Aorta (tissue), 5 donors: ENCODE measurements at regions not wholly inside any gene's neighbourhood (a gene's known extent, or its start where the extent isn't known, plus 50 kb on each side); places are given as distances from the start of the nearest gene placed in this dataset.

Experiments
- ATAC-seq: fragments of 200-7000 bp; cut with Tn5 transposase; one replicate; pipeline ENCODE4 v1.9.1; 2022; ENCODE audit warnings: moderate library complexity; ENCODE audit not compliant: low FRiP score
- DNase-seq, 2 donors: peaks; one replicate each; pipeline ENCODE4 v3.0.0-alpha.2; 2020
- H3K27ac ChIP-seq, 2 donors: one replicate each; pipeline ENCODE4 v1.5.1; 2013; ENCODE audit warnings: low read length in 2 of 2, mild to moderate bottlenecking in 2 of 2, moderate library complexity in 2 of 2, control low read depth in 1 of 2, inconsistent platforms in 1 of 2, low read depth in 1 of 2
- H3K27me3 ChIP-seq, 2 donors: one replicate each; pipeline ENCODE4 v1.6.1; 2013; ENCODE audit warnings: control low read depth in 1 of 2, low read length in 1 of 2, mild to moderate bottlenecking in 1 of 2, moderate library complexity in 1 of 2; ENCODE audit not compliant: insufficient read depth in 2 of 2, control insufficient read depth in 1 of 2
- H3K36me3 ChIP-seq, 2 donors: one replicate each; pipeline ENCODE4 v1.6.1; 2013; ENCODE audit warnings: control low read depth in 1 of 2, low read length in 1 of 2, mild to moderate bottlenecking in 1 of 2; ENCODE audit not compliant: insufficient read depth in 2 of 2, control insufficient read depth in 1 of 2
- H3K4me1 ChIP-seq, 2 donors: one replicate each; pipeline ENCODE4 v1.6.1; 2013; ENCODE audit warnings: low read length in 2 of 2, control low read depth in 1 of 2, mild to moderate bottlenecking in 1 of 2, moderate library complexity in 1 of 2; ENCODE audit not compliant: insufficient read depth in 2 of 2, control insufficient read depth in 1 of 2
- H3K4me3 ChIP-seq, 2 donors: one replicate each; pipeline ENCODE4 v1.5.1; 2013; ENCODE audit warnings: low read length in 2 of 2, control low read depth in 1 of 2, mild to moderate bottlenecking in 1 of 2
- H3K9me3 ChIP-seq: one replicate; pipeline ENCODE4 v1.6.1; 2013; ENCODE audit warnings: mild to moderate bottlenecking, low read length; ENCODE audit not compliant: control insufficient read depth
- WGBS, 2 donors: extraction: QIAGEN DNeasy Blood & Tissue Kit; methylation state at CpG; one replicate each; pipeline ENCODE4 v1.1.7; 2013; 5-methylcytosine and 5-hydroxymethylcytosine counted together
- intact Hi-C, 2 donors: fragments of 100-400 bp; cut with DNase I; formaldehyde crosslinking; loops; one replicate each; pipeline versions ENCODE4 v1.14.2 to v1.15.0; 2022
- donor health status: healthy with polysubstance abuse.
- donor health status: Bipolar disorder and iron deficiency.
- donor health status: DM: no; HTN: no; CAD: no.
- donor health status: DM: no; HTN: no; CAD: no.
- donor health status: DM: yes; HTN: yes; CAD: no.

GRCh38 chr9:90974016-90974415, 172.4 kb downstream of the SYK start:
- DNase-seq (no peak), ATAC-seq (no peak)
- no peaks in the 10 kb centered on the region for H3K27me3 ChIP-seq
- no peak overlapping the region for H3K27ac ChIP-seq
- intact Hi-C loops, result no loop called here
- no peak overlapping the region for H3K4me3 ChIP-seq
- no peaks in the 10 kb centered on the region for H3K36me3 ChIP-seq
- no peaks in the 10 kb centered on the region for H3K9me3 ChIP-seq
- 13 to 21% methylated on average over 5 of the region's 5 CpGs for WGBS, 2 donors
- peaks cover 0 to 2% of the 10 kb centered on the region in 2 donors for H3K4me1 ChIP-seq

GRCh38 chr9:90974643-90975245, 173.1 kb downstream of the SYK start:
- no peak overlapping the region for H3K4me3 ChIP-seq
- intact Hi-C loops, result no loop called here
- no peaks in the 10 kb centered on the region for H3K9me3 ChIP-seq
- no peaks in the 10 kb centered on the region for H3K36me3 ChIP-seq
- 88 to 95% methylated on average over 9 of the region's 9 CpGs for WGBS, 2 donors
- ATAC-seq, result no peak
- no peak for DNase-seq
- no peaks in the 10 kb centered on the region for H3K27me3 ChIP-seq
- peaks cover 0 to 2% of the 10 kb centered on the region in 2 donors for H3K4me1 ChIP-seq
- H3K27ac ChIP-seq, result no peak overlapping the region

- H3K27me3 ChIP-seq, result no peaks in the 10 kb centered on the region
- H3K4me3 ChIP-seq, result no peak overlapping the region
- 89 to 90% methylated on average over 22 of the region's 22 CpGs for WGBS, 2 donors
- peaks cover 0 to 2% of the 10 kb centered on the region in 2 donors for H3K4me1 ChIP-seq
- H3K9me3 ChIP-seq, result no peaks in the 10 kb centered on the region
- H3K36me3 ChIP-seq, result no peaks in the 10 kb centered on the region
- H3K27ac ChIP-seq, result no peak overlapping the region
- DNase-seq (no peak), ATAC-seq (no peak)
- intact Hi-C loops, result no loop called here
Measured at GRCh38 chr9:90975781-90976538, 174.3 kb downstream of the SYK start.

- H3K9me3 ChIP-seq, result no peaks in the 10 kb centered on the region
- ATAC-seq, result no peak
- H3K27me3 ChIP-seq, result no peaks in the 10 kb centered on the region
- 89 to 93% methylated on average over 7 of the region's 7 CpGs for WGBS, 2 donors
- no peak for DNase-seq
- H3K4me3 ChIP-seq, result no peak overlapping the region
- no peak overlapping the region for H3K27ac ChIP-seq
- no peaks in the 10 kb centered on the region for H3K36me3 ChIP-seq
- intact Hi-C loops, result no loop called here
- peaks cover 0 to under 1% of the 10 kb centered on the region in 2 donors for H3K4me1 ChIP-seq
Measured at GRCh38 chr9:90979138-90979551, 177.5 kb downstream of the SYK start.

- WGBS, 2 donors, result 59 to 70% methylated on average over 4 of the region's 4 CpGs
- no peak for DNase-seq
- H3K4me3 ChIP-seq, result no peak overlapping the region
- H3K27ac ChIP-seq, result no peak overlapping the region
- H3K4me1 ChIP-seq, result no peaks in the 10 kb centered on the region
- no peaks in the 10 kb centered on the region for H3K9me3 ChIP-seq
- no peak for ATAC-seq
- H3K27me3 ChIP-seq, result no peaks in the 10 kb centered on the region
- no peaks in the 10 kb centered on the region for H3K36me3 ChIP-seq
- intact Hi-C loops, result no loop called here
Measured at GRCh38 chr9:90979639-90980038, 178.0 kb downstream of the SYK start.

GRCh38 chr9:90981726-90982125, 180.1 kb downstream of the SYK start:
- intact Hi-C loops, result no loop called here
- DNase-seq (no peak), ATAC-seq (no peak)
- H3K27me3 ChIP-seq, result no peaks in the 10 kb centered on the region
- no peaks in the 10 kb centered on the region for H3K4me1 ChIP-seq
- no peak overlapping the region for H3K4me3 ChIP-seq
- H3K36me3 ChIP-seq, result no peaks in the 10 kb centered on the region
- no peaks in the 10 kb centered on the region for H3K9me3 ChIP-seq
- WGBS, 2 donors, result 82 to 91% methylated on average over 3 of the region's 3 CpGs
- no peak overlapping the region for H3K27ac ChIP-seq

- DNase-seq (no peak), ATAC-seq (no peak)
- Histone ChIP-seq H3K4me3 (no peak overlapping the region), H3K4me1 (no peaks in the 10 kb centered on the region), H3K9me3 (no peaks in the 10 kb centered on the region), H3K36me3 (no peaks in the 10 kb centered on the region), H3K27ac (no peak overlapping the region), H3K27me3 (no peaks in the 10 kb centered on the region)
- 89 to 91% methylated on average over 3 of the region's 3 CpGs for WGBS, 2 donors
- intact Hi-C loops, result no loop called here
Measured at GRCh38 chr9:90983394-90983793, 181.8 kb downstream of the SYK start.

- Histone ChIP-seq H3K36me3 (no peaks in the 10 kb centered on the region), H3K27me3 (no peaks in the 10 kb centered on the region), H3K4me1 (no peaks in the 10 kb centered on the region), H3K4me3 (no peak overlapping the region), H3K9me3 (no peaks in the 10 kb centered on the region), H3K27ac (no peak overlapping the region)
- WGBS, 2 donors, result 87 to 90% methylated on average over 3 of the region's 3 CpGs
- intact Hi-C loops, result no loop called here
- DNase-seq, result no peak
- ATAC-seq, result no peak
Measured at GRCh38 chr9:90985631-90986030, 184.0 kb downstream of the SYK start.

GRCh38 chr9:90986161-90986560, 184.5 kb downstream of the SYK start:
- ATAC-seq (no peak), DNase-seq (no peak)
- no peak overlapping the region for H3K4me3 ChIP-seq
- H3K27me3 ChIP-seq, result no peaks in the 10 kb centered on the region
- intact Hi-C loops, result no loop called here
- no peaks in the 10 kb centered on the region for H3K9me3 ChIP-seq
- no peaks in the 10 kb centered on the region for H3K36me3 ChIP-seq
- H3K27ac ChIP-seq, result no peak overlapping the region
- H3K4me1 ChIP-seq, result no peaks in the 10 kb centered on the region
- WGBS, 2 donors, result 81% methylated on average over 3 of the region's 3 CpGs
